Esophagus squamous epithelium (tissue), 5 donors: ENCODE measurements at regions not wholly inside any gene's neighbourhood (a gene's known extent, or its start where the extent isn't known, plus 50 kb on each side); places are given as distances from the start of the nearest gene placed in this dataset.

Source experiments
- DNase-seq: peaks from one replicate; lab custom pipeline; 2025; lab: John Stamatoyannopoulos, UW
- H3K27ac ChIP-seq, 4 donors: fragments of 200-600 bp; sonication (generic); one replicate each; pipeline ENCODE4 v1.5.1; 2016 to 2019; ENCODE audit warnings: mild to moderate bottlenecking in 1 of 4
- H3K27me3 ChIP-seq, 4 donors: fragments of 200-600 bp; sonication (generic); 1 replicate in 3 of 4; 2 replicates in 1 of 4; pipeline versions ENCODE4 v1.5.1 to v1.6.0; 2017 to 2021; ENCODE audit warnings: antibody characterized with exemption in 1 of 4
- H3K36me3 ChIP-seq, 3 donors: fragments of 200-600 bp; sonication (generic); one replicate each; pipeline ENCODE4 v1.5.1; 2016 to 2019
- H3K4me1 ChIP-seq, 3 donors: fragments of 200-600 bp; sonication (generic); one replicate each; pipeline ENCODE4 v1.5.1; 2017 to 2019
- H3K4me3 ChIP-seq, 4 donors: fragments of 200-600 bp; sonication (generic); 1 replicate in 3 of 4; 2 replicates in 1 of 4; pipeline ENCODE4 v1.5.1; 2016 to 2019; ENCODE audit warnings: mild to moderate bottlenecking in 2 of 4, moderate library complexity in 1 of 4
- H3K9me3 ChIP-seq, 3 donors: fragments of 200-600 bp; sonication (generic); one replicate each; pipeline ENCODE4 v1.5.1; 2016 to 2019
- POLR2A ChIP-seq, 4 donors: fragments of 450-650 bp; IDR thresholded peaks; one replicate each; pipeline ENCODE4 v1.6.1; 2017; ENCODE audit warnings: antibody characterized with exemption in 4 of 4, mild to moderate bottlenecking in 4 of 4, moderate library complexity in 3 of 4
- WGBS, 2 donors: methylation state at CpG; one replicate each; pipeline ENCODE4 v1.1.5; 2018; 5-methylcytosine and 5-hydroxymethylcytosine counted together
- intact Hi-C: fragments of 100-400 bp; cut with DNase I; formaldehyde crosslinking; loops from one replicate; pipeline ENCODE4 v1.15.0; 2022
- TF ChIP-seq, protein P1 (sequence below), 6 experiments: fragments of 450-650 bp in 4 of 6; fragments of 200-600 bp in 2 of 6; sonication (generic) in 2 of 6; IDR thresholded peaks; one replicate each; pipeline ENCODE4 v1.5.1; 2016 to 2019; ENCODE audit warnings: antibody characterized with exemption in 6 of 6, mild to moderate bottlenecking in 4 of 6, moderate library complexity in 4 of 6
- donor health status: DM: yes; HTN: yes; CAD: no.

DNA sequence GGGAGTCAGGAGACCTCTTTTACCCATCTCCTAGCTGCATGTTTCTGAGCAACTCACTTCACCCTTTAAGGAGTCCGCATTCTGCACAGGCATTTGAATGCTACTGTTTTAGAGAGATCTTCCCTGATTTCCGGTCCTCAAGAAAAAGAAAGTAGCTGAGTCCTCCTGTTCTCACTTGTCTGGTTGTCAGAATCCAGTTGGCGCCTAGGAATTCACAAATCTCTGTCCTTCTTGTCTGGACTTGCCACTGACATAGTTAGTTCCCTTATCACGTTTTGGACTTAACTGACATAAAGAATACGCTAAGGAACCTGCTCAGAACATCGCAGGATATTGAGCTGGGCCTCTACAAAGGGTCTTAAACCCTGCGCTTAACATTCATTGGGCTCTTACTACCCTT is 61.3 kb upstream of the OR5P2 start:
- no peaks in the 10 kb centered on the region for H3K9me3 ChIP-seq
- H3K36me3 ChIP-seq: no peaks in the 10 kb centered on the region
- DNase-seq: no peak
- H3K4me3 ChIP-seq: no peak overlapping the region
- H3K4me1 ChIP-seq: peaks cover 0 to 14% (median 0%) of the 10 kb centered on the region in 3 donors
- 29 to 55% methylated on average over 7 of the region's 7 CpGs for WGBS, 2 donors
- no peak for TF ChIP-seq POLR2A (IDR thresholded peaks at IDR 0.05)
- TF ChIP-seq, protein P1, sequence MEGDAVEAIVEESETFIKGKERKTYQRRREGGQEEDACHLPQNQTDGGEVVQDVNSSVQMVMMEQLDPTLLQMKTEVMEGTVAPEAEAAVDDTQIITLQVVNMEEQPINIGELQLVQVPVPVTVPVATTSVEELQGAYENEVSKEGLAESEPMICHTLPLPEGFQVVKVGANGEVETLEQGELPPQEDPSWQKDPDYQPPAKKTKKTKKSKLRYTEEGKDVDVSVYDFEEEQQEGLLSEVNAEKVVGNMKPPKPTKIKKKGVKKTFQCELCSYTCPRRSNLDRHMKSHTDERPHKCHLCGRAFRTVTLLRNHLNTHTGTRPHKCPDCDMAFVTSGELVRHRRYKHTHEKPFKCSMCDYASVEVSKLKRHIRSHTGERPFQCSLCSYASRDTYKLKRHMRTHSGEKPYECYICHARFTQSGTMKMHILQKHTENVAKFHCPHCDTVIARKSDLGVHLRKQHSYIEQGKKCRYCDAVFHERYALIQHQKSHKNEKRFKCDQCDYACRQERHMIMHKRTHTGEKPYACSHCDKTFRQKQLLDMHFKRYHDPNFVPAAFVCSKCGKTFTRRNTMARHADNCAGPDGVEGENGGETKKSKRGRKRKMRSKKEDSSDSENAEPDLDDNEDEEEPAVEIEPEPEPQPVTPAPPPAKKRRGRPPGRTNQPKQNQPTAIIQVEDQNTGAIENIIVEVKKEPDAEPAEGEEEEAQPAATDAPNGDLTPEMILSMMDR (IDR thresholded peaks at IDR 0.05): no peak
- H3K27ac ChIP-seq: peak overlapping the region in 2 of 4 donors; percentile 11 to 37
- no peaks in the 10 kb centered on the region for H3K27me3 ChIP-seq
- intact Hi-C loops: no loop called here

- intact Hi-C loops: no loop called here
- no peak for DNase-seq
- 70 to 79% methylated on average over 4 of the region's 4 CpGs for WGBS, 2 donors
- Histone ChIP-seq H3K9me3 (no peaks in the 10 kb centered on the region), H3K36me3 (no peaks in the 10 kb centered on the region), H3K27ac (no peak overlapping the region), H3K4me1 (no peaks in the 10 kb centered on the region), H3K27me3 (no peaks in the 10 kb centered on the region), H3K4me3 (no peak overlapping the region)
- no peak for TF ChIP-seq POLR2A (IDR thresholded peaks at IDR 0.05)
- TF ChIP-seq, protein P1 (IDR thresholded peaks at IDR 0.05): no peak
Observed at GRCh38 chr11:7851391-7851790, 54.6 kb upstream of the OR5P2 start.

- Histone ChIP-seq H3K27ac (no peak overlapping the region), H3K27me3 (no peaks in the 10 kb centered on the region), H3K9me3 (no peaks in the 10 kb centered on the region), H3K4me3 (no peak overlapping the region), H3K4me1 (no peaks in the 10 kb centered on the region), H3K36me3 (no peaks in the 10 kb centered on the region)
- 73 to 82% methylated on average over 9 to 10 of the region's 10 CpGs for WGBS, 2 donors
- TF ChIP-seq, protein P1 (IDR thresholded peaks at IDR 0.05): no peak
- TF ChIP-seq POLR2A (IDR thresholded peaks at IDR 0.05): no peak
- intact Hi-C loops: no loop called here
- DNase-seq: no peak
Observed at GRCh38 chr11:7849018-7849417, 52.3 kb upstream of the OR5P2 start.
